ENCODE measurements at regions not wholly inside any gene's neighbourhood (a gene's known extent, or its start where the extent isn't known, plus 50 kb on each side); places are given as distances from the start of the nearest gene placed in this dataset.

DNA sequence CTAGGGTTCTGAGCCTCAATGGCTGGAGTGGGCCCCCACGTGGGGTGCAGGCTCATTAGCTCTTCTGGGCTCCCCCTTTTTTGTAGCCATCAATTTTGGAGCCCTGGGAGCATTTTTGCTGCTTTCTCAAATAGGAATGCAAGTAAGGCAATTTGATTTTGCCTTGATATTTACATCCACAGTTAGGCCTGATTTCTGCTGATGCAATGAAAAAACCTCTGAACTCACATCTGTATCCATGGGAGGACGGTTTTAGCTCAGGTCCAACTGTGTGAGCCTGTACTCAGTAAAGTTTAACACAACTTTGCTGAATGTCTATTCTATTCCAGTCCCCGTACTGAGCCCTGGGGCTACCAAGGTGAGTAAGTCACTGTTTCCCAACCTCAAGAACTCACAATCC is 425.0 kb downstream of the HAPSTR1 start:
- no peak for TF ChIP-seq SIN3A (IDR thresholded peaks at IDR 0.05; ENCODE audit: borderline replicate concordance, insufficient read depth, low read depth, low read length)
- TF ChIP-seq CTCF (IDR thresholded peaks at IDR 0.05) = no peak
